ENCODE measurements at regions not wholly inside any gene's neighbourhood (a gene's known extent, or its start where the extent isn't known, plus 50 kb on each side); places are given as distances from the start of the nearest gene placed in this dataset.

DNA sequence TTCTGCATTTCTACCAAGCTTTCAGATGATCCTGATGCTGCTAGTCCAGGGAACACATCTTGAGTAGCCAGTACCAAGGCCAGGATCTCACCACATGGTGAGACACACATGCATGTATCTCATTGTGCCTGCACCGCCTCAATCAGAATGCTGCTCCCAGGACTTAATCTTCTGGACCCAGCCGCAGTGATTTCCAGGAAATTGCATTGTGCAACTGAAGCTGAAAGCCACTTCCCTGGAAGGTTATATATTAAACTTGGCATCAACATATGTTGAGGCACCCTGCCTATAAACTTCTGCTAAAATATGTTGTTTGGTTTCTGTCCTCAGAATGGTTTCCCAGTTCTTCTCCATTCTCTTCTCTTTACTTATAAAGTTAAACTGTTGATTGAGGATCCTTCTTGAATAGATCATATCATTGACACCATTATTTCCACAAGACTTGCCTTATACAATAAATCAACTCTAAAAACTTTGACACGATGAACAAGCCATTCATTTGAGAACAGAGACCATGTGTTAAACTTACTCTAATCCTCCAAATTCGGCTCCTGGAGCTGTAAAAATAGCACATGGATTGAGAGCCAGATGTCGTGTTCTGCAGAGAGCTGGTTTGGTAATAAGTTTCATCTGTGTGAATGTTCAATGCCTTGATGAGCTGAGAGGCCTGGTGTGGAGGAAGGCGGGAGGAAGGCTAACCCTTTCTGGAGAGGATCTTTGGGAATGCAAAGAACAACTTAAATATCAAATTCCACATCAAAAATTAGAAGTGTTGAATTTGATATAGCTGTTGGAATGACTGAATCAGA is 65.0 kb upstream of the PCSK2 start:
- Mint-ChIP-seq H3K9me3 (peaks cover 5% of the 10 kb centered on the region), H3K4me3 (no peak overlapping the region), H3K36me3 (ENCODE audit: low read depth) (no peaks in the 10 kb centered on the region), H3K4me1 (ENCODE audit: low read depth) (no peaks in the 10 kb centered on the region), H3K27me3 (no peaks in the 10 kb centered on the region), H3K27ac (no peak overlapping the region)
- intact Hi-C loops (cut with micrococcal nuclease), result no loop called here

DNA sequence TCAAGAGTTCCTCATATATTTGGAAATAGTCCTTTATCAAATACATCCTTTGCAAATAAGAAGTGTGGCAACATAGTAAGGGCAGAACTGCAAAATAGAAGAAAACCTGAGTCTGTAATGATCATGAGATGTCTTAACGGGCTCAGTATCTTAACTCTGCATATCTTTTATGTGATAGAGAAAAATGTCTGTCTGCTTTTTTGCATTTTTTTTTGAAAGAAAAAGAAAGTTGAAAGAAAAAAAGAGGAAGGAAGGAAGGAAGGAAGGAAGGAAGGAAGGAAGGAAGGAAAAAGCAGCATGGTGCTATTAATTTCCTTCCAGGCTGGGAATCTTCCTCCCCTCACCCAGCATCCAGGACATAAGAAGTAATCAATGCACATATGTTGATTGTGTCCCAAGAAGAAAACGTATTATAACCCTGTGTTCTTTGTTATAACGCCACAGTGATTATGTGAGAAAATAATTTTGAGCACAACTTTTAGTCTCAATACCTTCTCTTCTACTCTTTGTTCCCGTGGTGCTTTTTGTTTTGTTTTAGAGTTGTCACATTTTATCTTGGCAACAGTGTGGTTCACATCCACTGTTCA is 58.7 kb upstream of the PCSK2 start:
- Mint-ChIP-seq H3K4me1 (ENCODE audit: low read depth) (no peaks in the 10 kb centered on the region), H3K9me3 (peaks cover 9% of the 10 kb centered on the region), H3K27me3 (no peaks in the 10 kb centered on the region), H3K36me3 (ENCODE audit: low read depth) (no peaks in the 10 kb centered on the region), H3K4me3 (no peak overlapping the region), H3K27ac (no peak overlapping the region)
- intact Hi-C loops (cut with micrococcal nuclease), result no loop called here

DNA sequence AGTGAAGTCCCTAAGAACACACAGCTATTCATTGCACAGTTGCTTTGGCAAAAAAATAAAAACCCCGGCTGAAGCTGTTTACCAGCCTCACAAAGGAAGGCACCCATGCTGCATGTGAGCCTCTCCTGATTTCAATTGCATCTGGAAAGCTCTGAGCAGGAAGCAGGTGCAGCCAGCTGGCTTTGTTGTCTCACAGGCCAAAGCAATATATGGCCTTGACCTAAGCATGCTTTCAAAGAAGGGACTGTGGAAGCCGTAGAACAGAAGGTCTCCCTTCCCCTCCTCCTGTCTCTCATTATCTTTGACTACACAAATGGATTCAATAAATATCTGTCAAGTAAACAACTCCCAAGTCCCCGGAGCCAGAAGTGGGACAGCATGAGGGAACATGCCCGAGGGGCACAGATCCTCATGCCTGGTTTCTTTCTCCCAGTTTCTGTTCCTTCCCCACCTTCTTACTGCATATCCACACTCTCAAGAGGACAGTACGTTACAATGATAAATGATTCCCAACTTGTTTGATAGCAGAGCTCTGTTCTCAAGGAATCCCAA is 57.2 kb upstream of the PCSK2 start:
- H3K36me3 Mint-ChIP-seq (ENCODE audit: low read depth), result no peaks in the 10 kb centered on the region
- H3K27me3 Mint-ChIP-seq, result no peaks in the 10 kb centered on the region
- H3K27ac Mint-ChIP-seq, result no peak overlapping the region
- intact Hi-C loops (cut with micrococcal nuclease), result no loop called here
- H3K4me1 Mint-ChIP-seq (ENCODE audit: low read depth), result no peaks in the 10 kb centered on the region
- H3K4me3 Mint-ChIP-seq, result no peak overlapping the region
- peaks cover 9% of the 10 kb centered on the region for H3K9me3 Mint-ChIP-seq

DNA sequence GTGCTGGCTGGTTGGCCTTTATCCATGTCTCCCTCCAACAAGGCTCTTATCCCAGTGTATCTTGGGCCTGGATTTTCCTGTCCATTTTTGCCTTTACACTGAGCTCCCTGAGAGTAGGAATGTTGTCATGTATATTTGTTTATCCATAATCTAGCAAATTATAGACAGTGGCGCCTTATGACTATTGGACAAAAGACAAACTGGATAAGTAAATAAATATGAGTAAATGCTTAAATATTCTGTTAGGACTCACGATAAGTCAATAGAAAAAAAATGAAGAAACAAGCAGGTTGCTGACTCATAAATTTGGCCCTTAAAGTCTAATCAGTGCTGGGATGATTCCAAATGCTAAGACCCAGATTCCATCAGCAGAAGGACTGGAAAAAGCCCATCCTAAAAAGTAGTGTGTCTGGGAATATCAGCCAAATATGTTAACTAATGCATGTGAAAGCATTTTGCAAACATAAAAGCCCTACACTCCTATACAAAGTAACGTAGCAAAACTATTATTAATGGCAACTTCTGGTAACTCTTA is 55.0 kb upstream of the PCSK2 start:
- intact Hi-C loops (cut with micrococcal nuclease), result no loop called here

DNA sequence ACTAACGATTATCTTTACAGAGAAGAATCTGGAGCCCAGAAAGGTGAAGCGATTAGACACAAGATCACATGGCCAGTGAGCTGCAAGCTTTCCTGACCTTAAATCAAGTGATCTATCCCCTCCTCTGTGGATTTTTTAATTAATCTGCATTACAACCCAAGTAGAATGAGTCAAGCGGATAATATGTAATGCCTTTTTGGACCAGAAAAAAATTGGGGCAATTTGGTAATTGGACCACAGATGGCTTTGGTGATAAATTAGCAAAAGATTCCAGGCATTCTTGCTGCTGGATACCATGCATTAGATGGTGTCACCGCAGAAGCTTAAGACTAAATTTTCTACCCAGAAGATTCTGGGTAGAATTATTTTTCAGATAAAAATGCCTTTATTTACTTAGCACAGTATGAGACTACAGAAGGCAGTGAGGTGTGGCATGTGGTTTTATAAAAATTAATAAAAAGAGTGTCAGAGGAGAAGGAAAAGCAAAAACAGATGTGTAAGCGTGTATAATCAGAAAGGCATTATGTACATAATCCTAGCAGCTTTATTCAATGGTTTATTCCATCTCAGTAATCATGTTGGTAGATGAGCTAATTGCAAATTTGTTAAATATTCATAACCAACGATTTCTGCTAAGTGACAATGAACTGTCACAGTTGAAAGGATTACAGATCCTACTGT is 53.9 kb upstream of the PCSK2 start:
- H3K9me3 Mint-ChIP-seq, result peaks cover 5% of the 10 kb centered on the region
- no peaks in the 10 kb centered on the region for H3K27me3 Mint-ChIP-seq
- no peaks in the 10 kb centered on the region for H3K4me1 Mint-ChIP-seq (ENCODE audit: low read depth)
- intact Hi-C loops (cut with micrococcal nuclease), result no loop called here
- no peak overlapping the region for H3K27ac Mint-ChIP-seq
- no peak overlapping the region for H3K4me3 Mint-ChIP-seq
- no peaks in the 10 kb centered on the region for H3K36me3 Mint-ChIP-seq (ENCODE audit: low read depth)

More for the DNA sequence above, 55.0 kb upstream of the PCSK2 start:
- Mint-ChIP-seq H3K4me1 (ENCODE audit: low read depth) (no peaks in the 10 kb centered on the region), H3K36me3 (ENCODE audit: low read depth) (no peaks in the 10 kb centered on the region), H3K27me3 (no peaks in the 10 kb centered on the region), H3K27ac (no peak overlapping the region), H3K4me3 (no peak overlapping the region), H3K9me3 (peaks cover 9% of the 10 kb centered on the region)
